ENCODE measurements at regions not wholly inside any gene's neighbourhood (a gene's known extent, or its start where the extent isn't known, plus 50 kb on each side); places are given as distances from the start of the nearest gene placed in this dataset.
"Not testable (repeated sequence)": the region's sequence is repeated elsewhere in the genome, so short reads cannot be mapped to it uniquely, and the experiment has no call there.

DNA sequence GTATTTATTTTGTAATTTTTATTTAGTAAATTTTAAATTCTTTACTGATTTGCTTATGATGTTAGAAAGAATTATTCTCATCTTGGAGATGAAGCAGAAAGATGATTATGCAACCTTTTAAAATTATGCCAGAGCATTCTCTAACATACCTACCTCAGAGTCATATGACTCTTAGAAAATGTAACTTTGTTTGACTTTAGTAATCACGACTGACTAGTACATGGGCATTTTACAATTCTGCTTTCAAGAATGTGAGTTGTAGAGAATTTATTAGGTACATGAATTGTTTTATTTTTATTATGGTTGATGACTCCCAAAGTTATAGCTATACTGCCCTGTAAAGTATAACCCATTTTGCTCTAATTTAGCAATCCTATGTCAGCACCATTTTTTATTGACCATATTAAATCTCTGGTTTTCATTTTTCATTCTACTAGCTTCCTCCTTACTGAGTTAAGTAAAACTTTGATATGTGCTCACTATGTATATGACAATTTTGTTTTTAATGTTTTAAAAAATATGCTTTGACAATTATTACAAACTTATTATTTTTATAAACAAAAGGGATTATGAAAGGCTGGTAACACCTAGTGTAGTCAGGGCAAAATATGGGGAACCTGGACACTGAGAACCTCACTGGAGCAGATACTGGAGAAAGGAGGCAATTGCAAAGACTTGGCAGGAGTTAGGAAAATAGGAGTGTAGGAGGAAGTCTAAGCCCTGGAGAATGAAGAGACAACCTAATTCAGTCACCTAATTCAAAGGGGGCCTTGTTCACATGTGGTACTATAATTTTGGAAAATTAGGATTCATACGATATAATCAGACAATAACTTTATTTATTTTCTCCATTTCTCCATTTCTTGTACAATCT is 249.7 kb upstream of the DAB2 start:
- no peak for DNase-seq

DNA sequence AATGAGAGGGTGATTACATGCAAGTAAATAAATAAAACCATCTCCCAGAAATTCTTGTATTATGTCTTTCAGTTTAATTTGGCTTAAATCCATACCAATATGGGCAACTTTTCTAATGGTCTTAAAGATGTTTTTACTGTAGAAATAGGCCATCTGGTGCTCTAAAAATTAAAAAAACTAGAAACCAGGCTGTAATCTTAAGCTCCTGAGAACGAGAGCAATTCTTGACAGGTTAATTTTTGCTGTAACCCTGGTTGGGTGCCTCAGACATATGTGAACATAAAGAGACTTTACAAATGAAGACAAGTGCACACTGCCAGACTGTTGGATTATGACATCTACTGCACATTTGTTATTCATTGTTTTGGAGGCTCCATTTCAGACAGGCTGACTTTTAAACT is 246.8 kb upstream of the DAB2 start:
- no peak for DNase-seq

DNA sequence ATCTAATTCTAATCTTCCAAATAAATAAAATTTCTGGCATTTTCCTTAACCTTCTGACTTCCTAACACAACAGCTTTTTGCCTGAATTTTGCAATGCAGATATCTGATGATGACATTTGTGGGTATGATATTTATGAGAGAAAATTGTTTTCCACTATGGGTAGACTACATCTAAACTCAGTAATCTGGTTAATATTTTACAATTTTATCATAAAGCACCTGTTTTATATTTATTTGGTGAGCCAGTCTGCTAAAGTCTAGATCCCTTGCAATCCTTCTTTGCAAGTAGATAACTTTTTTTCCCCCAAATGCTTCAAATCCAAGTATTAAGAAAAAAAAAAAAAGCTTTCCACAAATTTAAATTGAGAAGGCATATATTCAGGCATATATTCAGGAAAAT is 246.2 kb upstream of the DAB2 start:
- DNase-seq: no peak

DNA sequence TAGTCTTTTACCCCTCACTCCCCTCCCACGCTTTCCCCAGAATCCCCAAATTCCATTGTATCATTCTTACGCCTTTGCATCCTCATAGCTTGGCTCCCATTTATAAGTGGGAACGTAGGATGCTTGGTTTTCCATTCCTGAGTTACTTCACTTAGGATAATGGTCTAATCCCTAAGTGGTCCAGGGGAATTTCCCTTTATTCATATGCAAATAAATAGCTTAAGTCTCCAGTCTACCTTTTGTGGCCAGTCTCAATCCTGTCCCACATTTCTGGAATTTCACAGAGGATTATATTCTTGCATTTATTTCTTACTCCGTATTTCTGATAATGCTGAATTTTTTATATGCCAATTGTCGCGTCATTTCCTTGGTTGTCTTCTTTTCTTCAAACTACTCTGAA is 245.6 kb upstream of the DAB2 start:
- DNase-seq: no peak

DNA sequence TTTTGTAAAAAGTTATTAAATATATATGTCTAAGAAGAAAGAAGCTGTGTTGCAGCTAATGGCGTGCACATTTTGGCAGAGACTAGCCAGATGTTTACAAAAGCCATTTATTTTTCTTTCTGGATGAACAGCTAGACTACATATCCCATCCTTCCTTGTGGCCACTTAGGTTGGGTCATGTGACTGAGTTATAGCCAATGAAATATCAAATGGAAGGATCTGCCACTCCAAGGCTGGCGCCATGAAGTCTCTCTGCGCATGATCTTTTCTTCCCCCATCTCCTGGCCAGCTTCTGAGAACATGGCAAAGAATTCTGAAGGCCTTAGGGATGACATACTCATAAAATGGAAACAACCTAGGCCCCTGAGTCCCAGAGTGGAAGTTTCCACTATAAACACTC is 244.2 kb upstream of the DAB2 start:
- DNase-seq: no peak

DNA sequence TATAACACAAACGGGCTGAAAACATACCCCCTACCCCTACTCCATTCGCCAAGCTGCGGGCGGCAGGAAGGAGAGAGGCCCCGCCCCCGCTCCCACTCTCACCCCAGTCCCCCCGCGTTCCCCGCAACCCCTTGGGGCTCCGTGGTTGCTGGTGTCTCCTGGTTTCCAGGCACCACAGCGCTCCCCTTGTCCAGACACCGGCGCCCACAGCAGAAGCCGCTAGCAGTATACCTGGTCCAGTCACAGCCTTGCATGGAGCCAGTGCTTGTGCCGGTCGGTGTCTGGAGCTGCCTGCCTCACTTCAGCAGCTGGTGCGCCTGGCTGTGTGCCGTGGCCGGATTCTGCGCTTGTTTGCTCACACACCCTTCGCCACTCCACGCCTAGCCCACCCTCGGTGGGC is 240.5 kb upstream of the DAB2 start:
- DNase-seq: no peak

DNA sequence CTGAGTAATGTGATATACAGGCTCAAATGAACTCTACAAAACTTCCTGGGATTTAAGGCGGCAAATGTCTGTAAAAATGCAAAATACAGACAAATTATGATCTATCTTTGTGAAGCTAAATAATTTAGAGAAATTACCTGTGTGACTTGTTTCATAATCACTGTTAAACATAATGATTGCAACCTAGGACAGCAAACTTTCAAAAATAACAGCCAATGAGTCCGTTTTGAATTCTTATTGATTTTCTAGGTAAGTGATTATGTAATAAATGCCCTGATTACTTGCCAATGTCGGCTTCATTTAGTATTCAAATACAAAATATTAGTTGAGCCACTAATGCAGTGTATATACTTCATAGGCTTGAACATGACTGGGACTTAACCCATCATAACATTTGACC is 238.2 kb upstream of the DAB2 start:
- no peak for DNase-seq

DNA sequence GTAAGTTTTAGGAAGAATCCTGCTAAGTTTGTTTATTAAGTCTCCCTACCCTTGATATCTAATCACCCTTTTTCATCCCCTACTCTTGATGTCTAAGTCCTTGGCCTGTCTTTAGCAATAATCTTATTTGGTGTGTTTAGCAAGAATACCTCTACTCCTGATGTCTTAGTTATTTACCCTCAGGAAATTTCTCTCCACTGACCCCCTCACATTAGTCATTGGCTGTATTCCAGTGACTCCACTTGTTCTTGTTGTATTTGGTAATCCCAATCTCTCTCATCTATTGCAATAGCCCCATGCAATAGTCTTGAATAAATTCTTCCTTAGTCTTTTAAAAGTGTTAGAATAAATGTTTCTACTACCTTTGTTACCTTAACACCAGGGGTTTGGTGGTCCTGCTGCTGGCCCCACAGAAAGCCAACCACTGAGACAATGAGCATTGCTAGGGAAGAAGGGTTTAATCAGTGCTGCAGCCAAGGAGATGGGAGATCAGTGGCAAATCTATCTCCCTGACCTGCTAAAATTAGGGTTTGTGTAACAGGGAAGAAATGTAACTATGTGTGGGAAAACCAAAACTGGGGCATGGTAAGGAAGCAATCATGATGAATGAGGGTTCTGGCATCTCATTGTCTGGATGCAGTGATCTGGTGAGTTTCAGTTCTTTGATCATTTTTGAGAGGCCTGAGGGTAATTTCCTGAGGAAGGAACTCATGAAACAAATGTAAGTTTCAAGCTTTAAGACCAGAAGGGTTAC is 236.4 kb upstream of the DAB2 start:
- no peak for DNase-seq

DNA sequence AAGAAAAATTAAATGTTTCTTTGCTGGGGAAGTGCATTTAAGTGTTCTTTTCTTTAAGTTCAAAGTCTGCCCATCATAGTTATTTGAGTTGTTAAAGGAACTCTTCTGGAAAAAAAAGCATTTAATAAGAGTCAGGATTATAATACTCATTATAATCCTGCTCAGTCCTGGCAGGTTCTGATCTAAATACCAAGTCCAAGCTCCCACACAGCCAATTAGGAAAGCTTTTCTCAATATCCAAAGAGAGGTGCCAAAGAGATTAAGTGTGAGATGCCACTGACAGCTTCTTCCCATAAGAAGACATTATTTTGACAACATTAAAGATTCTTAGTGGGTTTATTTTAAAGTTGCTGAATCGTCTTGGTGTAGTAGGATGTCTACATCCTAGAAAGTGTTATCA is 235.2 kb upstream of the DAB2 start:
- no peak for DNase-seq

DNA sequence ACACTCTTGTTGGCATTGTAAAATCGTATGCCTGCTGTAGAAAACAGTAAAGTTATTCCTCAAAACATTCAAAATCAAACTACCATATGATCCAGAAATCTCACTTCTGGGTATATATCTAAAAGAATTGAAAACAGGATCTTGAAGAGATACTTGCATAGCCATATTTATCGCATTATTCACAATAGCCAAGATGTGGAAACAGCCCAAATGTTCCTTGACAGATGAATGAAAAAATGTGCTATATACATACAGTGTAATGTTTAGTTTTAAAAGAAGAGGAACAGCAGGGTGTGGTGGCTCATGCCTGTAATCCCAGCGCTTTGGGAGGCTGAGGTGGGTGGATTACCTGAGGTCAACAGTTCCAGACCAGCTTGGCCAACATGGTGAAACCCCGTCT is 234.1 kb upstream of the DAB2 start:
- DNase-seq: no peak

DNA sequence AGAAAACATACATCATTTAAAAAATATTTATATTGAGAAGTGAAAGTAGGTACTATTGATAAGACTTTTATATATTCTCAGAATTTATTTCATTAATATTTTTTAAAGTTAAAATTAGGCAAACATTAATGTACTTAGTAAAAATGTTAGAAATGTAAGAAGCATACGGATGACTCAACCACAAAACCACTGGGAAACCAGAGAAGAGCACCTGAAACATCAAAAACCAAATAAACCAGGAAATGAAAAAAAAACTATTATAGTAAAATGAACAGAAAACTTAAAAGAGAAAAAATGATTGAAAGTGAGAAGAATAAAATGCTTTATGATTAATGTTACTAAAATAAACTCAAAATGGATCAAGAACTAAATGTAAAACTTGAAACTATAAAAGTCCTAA is 233.2 kb upstream of the DAB2 start:
- no peak for DNase-seq

DNA sequence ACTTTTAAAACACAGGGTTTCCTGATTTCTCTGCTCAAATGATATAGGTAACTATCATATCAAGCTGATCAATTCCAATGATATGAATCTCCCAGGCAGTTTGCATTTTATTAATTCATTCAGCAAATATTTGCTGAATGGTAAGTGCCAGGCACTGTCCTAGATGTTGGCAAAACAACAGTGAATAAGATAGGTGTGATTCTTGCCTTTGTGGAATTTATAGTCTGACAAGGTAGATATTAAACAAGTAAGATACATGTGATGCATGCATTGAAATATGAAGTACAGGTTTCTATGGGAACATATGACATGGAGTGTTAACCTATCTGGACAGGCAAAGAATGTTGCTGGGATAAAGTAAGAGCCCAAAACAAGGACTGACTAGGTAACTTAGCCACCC is 231.8 kb upstream of the DAB2 start:
- no peak for DNase-seq

DNA sequence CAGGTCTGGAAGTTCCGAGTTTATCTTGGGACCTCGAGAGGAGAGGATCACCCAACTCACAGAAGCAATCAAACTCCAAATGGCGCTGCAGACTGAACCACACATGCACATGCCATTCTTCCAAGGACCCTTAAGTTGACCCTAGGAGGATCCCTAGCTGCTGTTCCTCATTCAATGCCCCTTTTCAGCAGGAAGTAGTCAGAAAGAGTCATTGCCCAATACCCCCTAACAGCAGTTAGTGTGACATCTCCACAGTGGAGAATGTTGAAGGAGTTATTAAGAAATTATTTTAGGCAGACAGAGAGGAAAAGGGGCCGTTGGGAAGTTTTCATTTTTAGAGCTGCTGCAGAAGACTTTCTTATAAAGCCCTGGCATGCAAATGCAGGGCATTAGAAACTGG is 229.9 kb upstream of the DAB2 start:
- no peak for DNase-seq

DNA sequence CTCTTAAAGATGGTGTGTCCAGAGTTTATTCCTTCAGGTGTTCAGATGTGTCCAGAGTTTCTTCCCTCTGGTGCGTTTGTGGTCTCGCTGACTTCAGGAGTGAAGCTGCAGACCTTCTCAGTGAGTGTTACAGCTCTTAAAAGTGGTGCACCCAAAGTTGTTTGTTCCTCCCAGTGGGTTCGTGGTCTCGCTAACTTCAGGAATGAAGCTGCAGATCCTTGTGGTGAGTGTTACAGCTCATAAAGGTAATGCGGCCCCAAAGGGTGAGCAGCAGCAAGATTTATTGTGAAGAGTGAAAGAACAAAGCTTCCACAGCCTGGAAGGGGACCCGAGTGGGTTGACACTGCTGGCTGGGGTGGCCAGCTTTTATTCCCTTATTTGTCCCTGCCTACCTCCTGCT is 227.7 kb upstream of the DAB2 start:
- not testable (repeated sequence) for DNase-seq

DNA sequence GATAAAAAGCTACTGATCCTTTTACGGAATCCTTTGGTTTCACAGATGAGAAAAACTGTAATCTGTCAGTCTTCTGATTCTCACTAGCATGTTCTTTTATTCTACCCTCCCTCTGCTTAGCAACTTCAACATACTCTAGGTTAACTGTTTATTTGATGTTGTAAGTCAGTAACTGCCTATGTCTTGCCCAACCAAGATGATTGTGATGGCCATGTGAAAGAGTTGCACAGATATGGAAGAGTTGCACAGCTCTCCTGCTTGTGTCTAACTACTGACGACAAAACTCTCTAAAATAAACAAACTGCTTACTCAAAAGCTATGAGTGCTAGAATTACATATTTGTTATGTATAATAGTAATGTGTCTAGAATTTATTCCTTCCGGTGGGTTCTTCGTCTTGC is 227.3 kb upstream of the DAB2 start:
- DNase-seq: no peak

DNA sequence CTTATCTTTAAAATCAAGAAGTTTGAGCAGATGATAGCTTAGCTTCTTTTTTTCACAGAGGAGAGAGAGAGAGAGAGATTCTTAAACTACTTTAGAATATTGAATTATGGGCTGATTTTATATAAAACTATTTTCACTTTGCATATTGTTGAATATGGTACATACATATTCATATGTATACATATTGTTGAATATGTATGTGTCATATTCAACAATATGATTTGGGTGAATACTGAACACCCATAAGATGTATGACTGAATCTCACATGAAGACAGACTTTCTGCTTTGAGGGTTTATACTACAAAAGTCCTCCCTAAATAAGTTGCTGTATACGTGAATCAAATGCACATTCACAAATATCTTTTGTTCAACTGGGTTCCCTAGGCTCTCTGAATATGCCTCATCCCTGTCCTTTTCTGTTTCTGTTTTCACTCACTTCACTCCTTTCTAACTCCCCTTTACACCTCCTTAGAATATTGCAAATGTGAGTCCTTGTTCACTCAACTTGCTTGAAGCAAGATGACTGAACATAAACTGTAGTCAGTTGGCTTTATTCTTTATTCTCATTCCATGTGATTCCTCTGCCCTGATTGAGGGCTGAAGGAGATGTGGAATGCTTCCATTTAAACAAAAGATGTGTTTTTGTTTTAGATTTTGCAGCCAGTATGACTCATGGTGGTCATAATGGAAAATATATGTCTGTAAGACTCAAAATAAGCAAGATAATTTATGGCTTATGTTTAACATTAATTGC is 225.4 kb upstream of the DAB2 start:
- DNase-seq: no peak

DNA sequence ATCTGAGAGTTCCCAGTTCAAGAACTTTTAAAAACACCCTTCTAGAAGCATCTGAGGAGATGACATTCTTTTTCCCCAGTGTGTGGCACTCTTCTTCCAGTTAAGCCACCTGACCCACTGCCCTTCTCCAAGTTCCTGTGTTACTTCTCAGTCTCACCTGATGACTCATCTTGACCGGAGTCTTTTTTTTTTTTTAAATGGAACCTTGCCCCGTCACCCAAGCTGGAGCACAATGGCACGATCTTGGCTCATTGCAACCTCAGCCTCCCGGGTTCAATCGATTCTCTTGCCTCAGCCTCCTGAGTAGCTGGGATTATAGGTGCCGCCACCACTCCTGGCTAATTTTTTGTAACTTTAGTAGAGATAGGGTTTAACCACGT is 224.1 kb upstream of the DAB2 start:
- DNase-seq: no peak

DNA sequence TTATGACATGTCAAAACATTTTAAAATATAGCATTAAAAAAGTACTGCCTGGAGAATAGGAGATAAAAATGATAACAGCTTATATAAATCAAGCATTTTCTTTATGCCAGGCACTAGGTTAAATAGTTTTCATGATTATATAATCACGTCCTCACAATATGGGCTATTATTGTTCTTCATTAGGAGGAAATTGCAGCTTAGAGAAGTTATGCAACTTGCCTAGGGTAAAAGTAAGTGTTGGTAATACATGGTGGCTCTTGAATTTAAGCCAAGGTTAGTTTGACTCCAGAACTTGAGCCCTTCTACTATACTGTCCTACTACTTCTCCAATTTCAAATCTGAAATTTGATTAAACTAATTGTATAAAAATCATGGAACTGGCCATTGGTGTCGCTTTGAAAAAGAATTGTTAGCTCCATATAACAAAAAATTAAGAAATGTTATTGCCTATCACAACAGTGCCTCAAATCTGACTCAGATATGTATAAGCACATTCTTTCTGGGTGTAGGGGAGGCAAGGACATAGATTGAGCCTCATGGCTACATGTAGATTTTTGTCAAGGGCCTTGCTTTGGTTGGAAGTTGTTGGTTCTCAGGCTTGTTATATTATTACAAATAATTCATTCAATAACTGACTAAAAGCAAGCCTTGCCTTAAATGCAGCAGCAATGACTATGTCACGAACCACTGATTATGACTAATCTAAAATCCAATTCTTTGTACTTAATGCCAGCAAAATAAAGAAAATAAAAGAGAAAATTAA is 223.5 kb upstream of the DAB2 start:
- DNase-seq: no peak

DNA sequence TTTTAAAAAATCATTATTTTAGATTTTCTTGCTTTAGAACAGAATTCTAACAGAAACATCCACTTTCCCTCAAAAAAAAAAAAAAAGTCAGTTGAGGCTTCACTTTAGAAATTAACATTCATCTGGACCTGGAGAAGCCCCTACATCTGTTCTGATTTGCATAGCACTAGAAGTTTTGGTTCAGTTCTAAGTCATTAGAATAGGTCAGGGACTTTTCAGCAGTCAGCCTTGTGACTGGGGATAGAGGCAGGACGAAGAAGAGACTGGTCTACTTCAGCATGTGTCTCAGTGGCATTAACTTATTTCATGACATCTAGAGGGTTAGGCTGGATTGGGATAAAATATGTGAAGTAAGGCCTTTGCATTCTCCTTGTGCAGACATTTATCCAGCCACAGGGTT is 215.8 kb upstream of the DAB2 start:
- no peak for DNase-seq

DNA sequence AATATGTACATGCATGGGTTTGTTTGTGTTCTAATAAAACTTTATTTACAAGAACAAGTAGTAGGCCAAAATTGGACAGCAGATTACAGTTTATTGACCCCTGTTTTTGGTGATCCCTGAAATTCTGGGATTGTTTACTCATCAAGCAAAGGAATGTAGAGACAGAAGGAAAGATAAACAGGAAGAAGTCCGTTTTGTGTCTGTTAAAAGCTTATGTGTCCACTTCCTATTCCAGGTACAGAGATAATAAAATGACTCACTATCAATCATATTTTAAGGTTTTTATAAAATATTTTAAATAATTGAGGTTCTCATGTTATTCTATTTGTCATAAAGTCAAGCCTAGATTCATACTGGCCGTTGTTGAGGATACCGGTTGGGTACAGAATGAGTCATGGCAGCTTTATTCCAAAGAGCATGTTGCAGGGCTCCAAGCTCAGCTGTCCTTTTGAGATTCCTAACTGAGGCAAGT is 214.9 kb upstream of the DAB2 start:
- no peak for DNase-seq

DNA sequence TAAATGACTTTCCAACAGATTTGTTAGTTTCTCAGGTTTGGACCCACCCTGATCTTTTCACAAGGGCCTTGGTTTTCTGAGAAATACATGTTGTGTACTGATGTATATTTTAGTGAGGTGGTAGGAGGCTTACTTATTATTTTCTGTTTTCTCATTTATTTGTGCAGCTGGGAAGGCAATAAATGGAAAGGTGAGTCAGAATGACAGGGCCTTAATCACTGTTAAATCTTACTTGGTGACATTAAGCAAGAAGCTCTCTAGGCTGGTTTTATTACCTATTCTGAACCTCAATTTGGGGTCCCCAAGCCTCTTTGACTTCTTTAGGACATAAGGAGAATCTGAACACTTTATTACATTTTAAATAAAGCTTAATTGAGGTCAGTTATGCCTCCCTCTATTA is 214.0 kb upstream of the DAB2 start:
- DNase-seq: no peak

DNA sequence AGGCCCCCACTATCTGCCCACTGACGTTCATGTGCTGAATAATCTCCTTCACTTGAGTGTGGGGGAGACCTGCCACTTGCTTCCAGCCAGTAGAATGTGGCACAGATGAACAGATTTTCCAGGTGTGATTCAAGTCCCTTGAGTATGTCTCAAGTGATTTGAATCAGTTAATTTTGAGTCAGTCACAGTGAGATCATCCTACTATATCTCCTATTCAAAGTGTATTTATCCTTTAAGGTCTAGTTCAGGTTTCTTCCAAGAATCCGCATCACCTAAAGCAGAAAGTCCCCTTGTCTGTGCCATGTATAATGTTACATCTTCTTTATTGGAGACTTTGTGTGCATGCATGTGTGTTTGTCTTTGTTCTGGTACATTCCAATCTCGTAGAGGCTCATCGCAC is 208.3 kb upstream of the DAB2 start:
- DNase-seq: no peak

DNA sequence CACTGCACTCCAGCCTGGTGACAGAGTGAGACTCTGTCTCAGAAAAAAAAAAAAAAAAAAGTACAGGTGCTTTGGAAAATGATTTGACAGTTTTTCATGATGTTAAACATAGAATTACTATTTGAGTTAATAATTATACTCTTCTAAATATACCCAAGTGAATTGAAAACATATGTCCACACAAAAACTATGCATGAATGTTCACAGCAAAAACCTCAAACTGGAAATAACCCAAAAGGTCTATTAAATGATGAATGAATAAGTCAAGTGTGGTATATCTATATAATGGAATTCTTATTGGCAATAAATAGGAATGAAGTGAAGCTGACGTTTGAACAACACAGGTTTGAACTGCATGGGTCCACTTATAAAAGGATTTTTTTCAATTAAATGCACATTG is 207.2 kb upstream of the DAB2 start:
- DNase-seq: no peak

Measured in NCI-H774 (cell line).